ENCODE measurements at regions not wholly inside any gene's neighbourhood (a gene's known extent, or its start where the extent isn't known, plus 50 kb on each side); places are given as distances from the start of the nearest gene placed in this dataset.

DNA sequence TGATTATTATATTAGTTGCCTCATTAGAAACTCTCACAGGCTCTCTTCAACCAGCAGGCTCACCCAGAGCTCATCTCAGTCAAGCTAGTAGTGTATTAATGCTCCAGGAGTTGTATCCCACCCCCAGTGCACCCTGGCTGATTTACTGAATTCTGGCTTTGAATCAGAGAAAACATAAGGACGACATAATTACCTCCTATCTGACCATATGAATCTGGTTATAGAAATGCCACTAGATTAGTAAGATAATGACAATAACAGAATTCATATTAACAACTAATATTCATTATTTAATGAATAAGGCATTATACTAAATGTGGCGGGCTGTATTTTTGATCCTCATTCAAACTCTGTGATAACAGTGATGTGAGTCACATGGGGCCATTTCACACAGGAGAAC, 1066.7 kb downstream of the TTLL7 start:
- TF ChIP-seq, protein P1, sequence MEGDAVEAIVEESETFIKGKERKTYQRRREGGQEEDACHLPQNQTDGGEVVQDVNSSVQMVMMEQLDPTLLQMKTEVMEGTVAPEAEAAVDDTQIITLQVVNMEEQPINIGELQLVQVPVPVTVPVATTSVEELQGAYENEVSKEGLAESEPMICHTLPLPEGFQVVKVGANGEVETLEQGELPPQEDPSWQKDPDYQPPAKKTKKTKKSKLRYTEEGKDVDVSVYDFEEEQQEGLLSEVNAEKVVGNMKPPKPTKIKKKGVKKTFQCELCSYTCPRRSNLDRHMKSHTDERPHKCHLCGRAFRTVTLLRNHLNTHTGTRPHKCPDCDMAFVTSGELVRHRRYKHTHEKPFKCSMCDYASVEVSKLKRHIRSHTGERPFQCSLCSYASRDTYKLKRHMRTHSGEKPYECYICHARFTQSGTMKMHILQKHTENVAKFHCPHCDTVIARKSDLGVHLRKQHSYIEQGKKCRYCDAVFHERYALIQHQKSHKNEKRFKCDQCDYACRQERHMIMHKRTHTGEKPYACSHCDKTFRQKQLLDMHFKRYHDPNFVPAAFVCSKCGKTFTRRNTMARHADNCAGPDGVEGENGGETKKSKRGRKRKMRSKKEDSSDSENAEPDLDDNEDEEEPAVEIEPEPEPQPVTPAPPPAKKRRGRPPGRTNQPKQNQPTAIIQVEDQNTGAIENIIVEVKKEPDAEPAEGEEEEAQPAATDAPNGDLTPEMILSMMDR (IDR thresholded peaks at IDR 0.05; ENCODE audit: low read depth, low read length), result no peak
- TF ChIP-seq POLR2A (IDR thresholded peaks at IDR 0.05; ENCODE audit: extremely low read depth, insufficient read length), result no peak
- TF ChIP-seq, protein P2, sequence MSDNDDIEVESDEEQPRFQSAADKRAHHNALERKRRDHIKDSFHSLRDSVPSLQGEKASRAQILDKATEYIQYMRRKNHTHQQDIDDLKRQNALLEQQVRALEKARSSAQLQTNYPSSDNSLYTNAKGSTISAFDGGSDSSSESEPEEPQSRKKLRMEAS (IDR thresholded peaks at IDR 0.05; ENCODE audit: low read depth, low read length), result no peak
- TF ChIP-seq MYC (IDR thresholded peaks at IDR 0.05; ENCODE audit: low read depth, low read length), result no peak
- DNase-seq (ENCODE audit: low read depth), result no peak
- no peak overlapping the region for H3K4me3 ChIP-seq (ENCODE audit: low read depth, low read length)

DNA sequence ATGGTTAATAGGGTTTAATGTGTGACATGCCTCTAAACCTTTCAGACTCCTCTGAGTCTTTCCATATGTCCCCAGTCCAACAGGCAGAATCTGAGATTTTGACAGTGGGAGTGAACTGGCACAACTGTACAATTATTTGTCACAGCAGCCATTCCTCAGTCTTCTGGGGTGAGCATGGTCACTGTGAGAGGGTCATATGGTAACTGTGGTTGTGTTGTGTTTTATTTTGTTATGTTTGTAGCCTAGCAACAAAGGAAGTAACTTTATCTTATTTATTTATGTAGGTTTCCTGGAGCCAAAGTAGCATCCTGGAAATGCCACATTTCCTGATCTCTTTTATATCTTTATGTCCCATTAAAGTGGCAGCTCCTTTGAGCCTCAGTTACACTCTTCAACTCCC, 1067.9 kb downstream of the TTLL7 start:
- H3K4me3 ChIP-seq (ENCODE audit: low read depth, low read length), result no peak overlapping the region
- TF ChIP-seq POLR2A (IDR thresholded peaks at IDR 0.05; ENCODE audit: extremely low read depth, insufficient read length), result no peak
- TF ChIP-seq MYC (IDR thresholded peaks at IDR 0.05; ENCODE audit: low read depth, low read length), result no peak
- TF ChIP-seq, protein P1 (IDR thresholded peaks at IDR 0.05; ENCODE audit: low read depth, low read length), result no peak
- TF ChIP-seq, protein P2 (IDR thresholded peaks at IDR 0.05; ENCODE audit: low read depth, low read length), result no peak
- no peak for DNase-seq (ENCODE audit: low read depth)

DNA sequence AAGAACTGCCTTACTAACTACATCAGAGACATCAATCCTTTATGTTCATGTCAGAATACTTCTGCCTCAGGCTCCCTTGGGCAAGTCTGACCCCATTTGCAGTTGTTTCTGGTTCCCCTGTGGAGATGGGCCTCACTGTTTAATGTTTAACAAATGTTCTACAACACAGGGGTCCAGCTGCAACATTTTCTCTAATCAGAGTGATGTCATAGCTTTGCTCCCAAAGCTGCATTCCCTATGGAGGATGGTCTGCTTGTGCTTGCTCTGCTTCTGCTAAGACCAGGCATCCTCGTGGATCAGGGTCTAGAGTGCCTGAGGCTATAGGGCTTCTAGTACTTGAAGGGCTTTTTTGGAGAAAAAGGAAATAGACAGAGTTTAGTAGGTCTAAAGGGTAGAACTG, 1071.2 kb downstream of the TTLL7 start:
- DNase-seq (ENCODE audit: low read depth), result no peak
- H3K4me3 ChIP-seq (ENCODE audit: low read depth, low read length), result no peak overlapping the region
- TF ChIP-seq MYC (IDR thresholded peaks at IDR 0.05; ENCODE audit: low read depth, low read length), result no peak
- no peak for TF ChIP-seq POLR2A (IDR thresholded peaks at IDR 0.05; ENCODE audit: extremely low read depth, insufficient read length)
- TF ChIP-seq, protein P1 (IDR thresholded peaks at IDR 0.05; ENCODE audit: low read depth, low read length), result no peak
- TF ChIP-seq, protein P2 (IDR thresholded peaks at IDR 0.05; ENCODE audit: low read depth, low read length), result no peak

DNA sequence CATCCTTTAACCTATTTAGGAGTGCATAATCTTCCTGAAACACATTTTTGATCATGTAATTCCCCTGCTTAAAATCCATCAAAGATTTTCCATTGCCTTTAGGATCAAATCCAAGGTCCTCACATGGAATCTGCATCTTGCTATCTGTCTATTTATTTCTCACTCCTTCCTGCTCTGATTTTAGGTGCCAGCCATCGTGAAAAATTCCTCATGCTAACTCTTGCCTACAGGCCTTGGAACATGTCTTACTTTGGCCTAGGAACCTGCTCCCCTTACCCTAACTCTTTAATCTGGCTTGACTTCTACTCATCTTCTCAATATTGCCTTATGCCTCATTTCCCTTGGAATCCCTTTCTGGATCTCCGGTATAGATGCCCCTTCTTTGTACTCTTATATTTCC, 1074.3 kb downstream of the TTLL7 start:
- DNase-seq (ENCODE audit: low read depth), result no peak
- H3K4me3 ChIP-seq (ENCODE audit: low read depth, low read length), result no peak overlapping the region
- TF ChIP-seq, protein P2 (IDR thresholded peaks at IDR 0.05; ENCODE audit: low read depth, low read length), result no peak
- TF ChIP-seq POLR2A (IDR thresholded peaks at IDR 0.05; ENCODE audit: extremely low read depth, insufficient read length), result no peak
- TF ChIP-seq, protein P1 (IDR thresholded peaks at IDR 0.05; ENCODE audit: low read depth, low read length), result no peak

DNA sequence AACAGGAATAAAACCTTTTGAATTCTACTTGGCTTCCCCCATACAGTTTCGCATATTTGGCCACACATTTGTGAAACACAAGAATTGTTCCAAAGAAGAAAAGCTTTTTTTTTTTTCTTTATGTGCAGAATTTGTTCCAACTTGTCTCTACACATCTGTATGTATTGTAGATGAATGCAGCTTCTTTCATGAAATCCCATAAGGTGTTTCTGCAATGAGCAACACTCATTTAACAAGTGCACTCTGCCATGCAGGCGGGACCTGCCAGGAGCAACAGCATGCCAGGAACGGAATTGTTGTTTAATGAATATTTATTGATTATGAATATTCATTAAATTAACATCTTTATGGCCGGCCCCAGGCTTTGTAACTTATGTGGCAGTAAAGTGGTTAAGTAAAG, 1075.0 kb downstream of the TTLL7 start:
- DNase-seq (ENCODE audit: low read depth), result no peak
- TF ChIP-seq, protein P2 (IDR thresholded peaks at IDR 0.05; ENCODE audit: low read depth, low read length), result no peak
- TF ChIP-seq POLR2A (IDR thresholded peaks at IDR 0.05; ENCODE audit: extremely low read depth, insufficient read length), result no peak
- no peak for TF ChIP-seq MYC (IDR thresholded peaks at IDR 0.05; ENCODE audit: low read depth, low read length)
- TF ChIP-seq, protein P1 (IDR thresholded peaks at IDR 0.05; ENCODE audit: low read depth, low read length), result no peak
- no peak overlapping the region for H3K4me3 ChIP-seq (ENCODE audit: low read depth, low read length)

DNA sequence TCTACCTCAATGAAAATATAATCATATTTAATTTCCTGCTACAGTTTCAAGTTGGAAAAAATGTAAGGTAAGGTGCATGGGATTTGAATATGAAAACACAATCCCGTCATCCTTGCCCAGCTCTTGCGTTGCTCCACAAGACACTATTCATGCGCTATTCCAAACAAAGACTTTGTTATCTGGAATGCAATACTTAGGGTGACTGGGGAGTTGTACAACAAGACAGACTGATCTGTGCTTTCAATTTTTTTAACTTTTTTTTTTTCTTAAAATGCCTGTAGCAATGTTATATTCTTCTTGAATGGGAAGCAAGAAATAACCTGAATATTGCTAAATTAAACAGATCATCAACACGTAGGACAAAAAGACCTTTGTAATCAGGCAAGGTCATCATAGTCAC, 1077.2 kb downstream of the TTLL7 start:
- TF ChIP-seq POLR2A (IDR thresholded peaks at IDR 0.05; ENCODE audit: extremely low read depth, insufficient read length) (no peak), MYC (IDR thresholded peaks at IDR 0.05; ENCODE audit: low read depth, low read length) (no peak)
- TF ChIP-seq, protein P1 (IDR thresholded peaks at IDR 0.05; ENCODE audit: low read depth, low read length), result no peak
- TF ChIP-seq, protein P2 (IDR thresholded peaks at IDR 0.05; ENCODE audit: low read depth, low read length), result no peak
- DNase-seq (ENCODE audit: low read depth), result no peak
- no peak overlapping the region for H3K4me3 ChIP-seq (ENCODE audit: low read depth, low read length)

Measured in NB4 (cell line).